DND-41 (cell line): ENCODE measurements at regions not wholly inside any gene's neighbourhood (a gene's known extent, or its start where the extent isn't known, plus 50 kb on each side); places are given as distances from the start of the nearest gene placed in this dataset.
"Not testable (repeated sequence)": the region's sequence is repeated elsewhere in the genome, so short reads cannot be mapped to it uniquely, and the experiment has no call there.

Source experiments
- ATAC-seq: fragments of 200-7000 bp; cut with Tn5 transposase; 3 replicates; pipeline ENCODE4 v1.9.1; 2021; ENCODE audit warnings: low read depth; ENCODE audit not compliant: insufficient read depth
- DNase-seq: peaks from one replicate; pipeline ENCODE4 v3.0.0-alpha.2; 2020
- H2AFZ ChIP-seq: 2 replicates; pipeline ENCODE4 v1.6.0; 2012; ENCODE audit warnings: low read depth, low read length
- H3K27ac ChIP-seq: 2 replicates; pipeline ENCODE4 v1.5.1; 2012; ENCODE audit warnings: low read length, inconsistent platforms
- H3K27me3 ChIP-seq: fragments of 200-600 bp; sonication (generic); 2 replicates; pipeline ENCODE4 v1.6.0; 2012; ENCODE audit warnings: low read length, mild to moderate bottlenecking, inconsistent platforms; ENCODE audit not compliant: insufficient read depth, poor library complexity
- H3K36me3 ChIP-seq: 2 replicates; pipeline ENCODE4 v1.5.1; 2012; ENCODE audit warnings: low read length, inconsistent platforms; ENCODE audit not compliant: insufficient read depth
- H3K4me1 ChIP-seq: 2 replicates; pipeline ENCODE4 v1.5.1; 2012; ENCODE audit warnings: mild to moderate bottlenecking, low read length; ENCODE audit not compliant: insufficient read depth
- H3K4me2 ChIP-seq: 2 replicates; pipeline ENCODE4 v1.6.0; 2012; ENCODE audit warnings: mild to moderate bottlenecking, moderate library complexity, low read length, inconsistent platforms; ENCODE audit not compliant: insufficient read depth
- H3K4me3 ChIP-seq, 2 experiments: fragments of 200-600 bp in 1 of 2; shearing (Covaris generic) in 1 of 2; 2 replicates each; pipeline ENCODE4 v1.5.1; 2012 to 2016; ENCODE audit warnings: inconsistent platforms in 2 of 2, low read length in 2 of 2, mild to moderate bottlenecking in 2 of 2, low read depth in 1 of 2, moderate library complexity in 1 of 2
- H3K79me2 ChIP-seq: 2 replicates; pipeline ENCODE4 v1.6.0; 2012; ENCODE audit warnings: low read length, inconsistent platforms; ENCODE audit not compliant: insufficient read depth
- H3K9ac ChIP-seq: 2 replicates; pipeline ENCODE4 v1.6.0; 2012; ENCODE audit warnings: low read depth, mild to moderate bottlenecking, inconsistent platforms, low read length, moderate library complexity
- H3K9me3 ChIP-seq: 2 replicates; pipeline ENCODE4 v1.5.1; 2012; ENCODE audit warnings: low read length, moderate library complexity, mild to moderate bottlenecking, inconsistent platforms; ENCODE audit not compliant: insufficient read depth, severe bottlenecking
- H4K20me1 ChIP-seq: 2 replicates; pipeline ENCODE4 v1.6.0; 2012; ENCODE audit warnings: low read length; ENCODE audit not compliant: insufficient read depth
- CTCF ChIP-seq: IDR thresholded peaks from 2 replicates; pipeline ENCODE4 v1.5.1; 2012; ENCODE audit warnings: borderline replicate concordance, low read length, moderate library complexity, mild to moderate bottlenecking; ENCODE audit not compliant: poor library complexity, severe bottlenecking; ENCODE audit errors: extremely low read depth
- EZH2 ChIP-seq: IDR thresholded peaks from 3 replicates; pipeline ENCODE4 v1.6.1; 2012; ENCODE audit warnings: borderline replicate concordance, low read depth, mild to moderate bottlenecking, moderate library complexity, low read length, inconsistent platforms; ENCODE audit not compliant: severe bottlenecking

GRCh38 chr4:66949419-66949818, 595.9 kb downstream of the CENPC start:
- ATAC-seq (no peak), DNase-seq (no peak)
- Histone ChIP-seq H3K4me2 (no peak overlapping the region), H3K9ac (no peak overlapping the region), H4K20me1 (no peaks in the 10 kb centered on the region), H3K79me2 (no peaks in the 10 kb centered on the region), H3K4me1 (no peaks in the 10 kb centered on the region), H3K36me3 (no peaks in the 10 kb centered on the region), H3K4me3 (no peak overlapping the region), H2AFZ (no peak overlapping the region), H3K27me3 (no peaks in the 10 kb centered on the region), H3K27ac (no peak overlapping the region), H3K9me3 (no peaks in the 10 kb centered on the region)
- no peak for TF ChIP-seq CTCF
- no peak for TF ChIP-seq EZH2

DNA sequence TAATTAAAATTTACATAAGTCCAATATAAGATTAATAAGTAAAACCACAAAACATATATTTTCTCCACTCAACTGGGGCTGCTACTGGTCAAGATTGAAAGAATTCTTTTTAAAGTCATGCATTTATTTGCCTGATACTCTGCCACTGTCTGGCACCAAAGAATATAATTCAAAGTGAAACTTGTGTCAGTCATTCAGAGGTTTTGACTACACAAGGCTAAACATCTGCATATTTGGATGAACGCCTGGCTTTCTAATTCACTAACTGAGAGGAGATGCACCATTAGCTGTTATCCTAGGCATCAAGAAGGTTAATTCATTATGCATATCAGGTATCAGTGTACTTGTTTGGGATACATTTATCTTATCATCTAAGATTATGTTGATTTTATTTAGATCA, 598.5 kb downstream of the CENPC start:
- Histone ChIP-seq H3K4me1 (no peaks in the 10 kb centered on the region), H3K79me2 (no peaks in the 10 kb centered on the region), H3K4me3 (no peak overlapping the region), H3K36me3 (no peaks in the 10 kb centered on the region), H3K9me3 (no peaks in the 10 kb centered on the region), H3K27ac (no peak overlapping the region), H3K4me2 (no peak overlapping the region), H3K27me3 (no peaks in the 10 kb centered on the region), H2AFZ (no peak overlapping the region), H3K9ac (no peak overlapping the region), H4K20me1 (no peaks in the 10 kb centered on the region)
- DNase-seq = no peak
- no peak for TF ChIP-seq CTCF
- no peak for TF ChIP-seq EZH2
- no peak for ATAC-seq

DNA sequence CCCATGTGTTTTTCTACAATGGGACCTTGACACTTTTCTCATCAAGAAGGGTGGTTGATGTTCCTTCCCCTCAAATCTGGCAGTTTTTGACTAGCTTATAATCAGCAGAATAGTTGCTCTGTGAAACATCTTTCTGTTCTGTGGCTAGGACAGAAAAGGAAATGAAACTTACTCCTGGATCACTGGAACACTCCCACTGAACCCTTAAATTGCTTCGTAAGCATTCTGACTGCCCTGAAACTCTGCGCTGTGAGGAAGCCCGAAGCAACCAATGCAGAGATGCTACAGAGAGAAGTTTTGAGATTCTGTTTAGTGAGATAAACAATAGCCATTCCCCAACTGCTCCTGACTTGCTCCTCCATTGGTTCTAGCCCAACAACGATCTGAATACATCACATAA, 602.2 kb downstream of the CENPC start:
- Histone ChIP-seq H3K4me1 (no peaks in the 10 kb centered on the region), H3K36me3 (no peaks in the 10 kb centered on the region), H3K9ac (no peak overlapping the region), H3K4me2 (no peak overlapping the region), H3K4me3 (no peak overlapping the region), H3K9me3 (no peaks in the 10 kb centered on the region), H3K79me2 (no peaks in the 10 kb centered on the region), H3K27ac (no peak overlapping the region), H3K27me3 (no peaks in the 10 kb centered on the region), H2AFZ (no peak overlapping the region), H4K20me1 (no peaks in the 10 kb centered on the region)
- ATAC-seq = no peak
- TF ChIP-seq EZH2 (no peak), CTCF (no peak)
- no peak for DNase-seq

GRCh38 chr4:66931981-66932380, 613.3 kb downstream of the CENPC start:
- H3K79me2 ChIP-seq, ATAC-seq, H3K4me3 ChIP-seq, H3K9ac ChIP-seq, H3K27ac ChIP-seq, H3K27me3 ChIP-seq, H4K20me1 ChIP-seq, DNase-seq, H2AFZ ChIP-seq, H3K9me3 ChIP-seq, H3K36me3 ChIP-seq, H3K4me2 ChIP-seq, H3K4me1 ChIP-seq: not testable (repeated sequence)
